ENCODE measurements at regions not wholly inside any gene's neighbourhood (a gene's known extent, or its start where the extent isn't known, plus 50 kb on each side); places are given as distances from the start of the nearest gene placed in this dataset.

- DNase-seq, result no peak
These were observed 72.3 kb upstream of the LEP start for GRCh38 chr7:128168667-128169210.

- DNase-seq, result no peak
These were observed 70.6 kb upstream of the LEP start for GRCh38 chr7:128170461-128170860.

- DNase-seq, result no peak
These were observed 69.6 kb upstream of the LEP start for GRCh38 chr7:128171342-128171918.

GRCh38 chr7:128172151-128172550 is 68.9 kb upstream of the LEP start:
- no peak for DNase-seq

GRCh38 chr7:128172963-128173362 is 68.1 kb upstream of the LEP start:
- DNase-seq, result no peak

- DNase-seq, result peak; percentile 40 to 68
These were observed 66.7 kb upstream of the LEP start for GRCh38 chr7:128174386-128174785.

GRCh38 chr7:128176696-128177095 is 64.4 kb upstream of the LEP start:
- DNase-seq, result no peak

GRCh38 chr7:128177768-128178550 is 63.1 kb upstream of the LEP start:
- no peak for DNase-seq

- peak; percentile 37 to 54 for DNase-seq
These were observed 62.5 kb upstream of the LEP start for GRCh38 chr7:128178611-128179010.

- DNase-seq, result no peak
These were observed 52.5 kb upstream of the LEP start for GRCh38 chr7:128188396-128189230.

GRCh38 chr7:128189231-128189930 is 51.7 kb upstream of the LEP start:
- no peak for DNase-seq

GRCh38 chr7:128190051-128190647 is 50.9 kb upstream of the LEP start:
- no peak for DNase-seq

GRCh38 chr7:128191136-128191844 is 49.8 kb upstream of the LEP start:
- DNase-seq, result no peak

Measured in inflammatory macrophage (primary cell).